Sigmoid colon (tissue), 6 donors: ENCODE measurements at regions not wholly inside any gene's neighbourhood (a gene's known extent, or its start where the extent isn't known, plus 50 kb on each side); places are given as distances from the start of the nearest gene placed in this dataset.

Experiments
- DNase-seq: peaks from one replicate; pipeline ENCODE4 v3.0.0-alpha.2; 2019
- H3K27ac ChIP-seq, 4 donors: fragments of 200-600 bp; sonication (generic); one replicate each; pipeline ENCODE4 v1.5.1; 2016 to 2019; ENCODE audit warnings: mild to moderate bottlenecking in 1 of 4
- H3K27me3 ChIP-seq, 3 donors: fragments of 200-600 bp; sonication (generic); one replicate each; pipeline ENCODE4 v1.5.1; 2019; ENCODE audit warnings: mild to moderate bottlenecking in 1 of 3
- H3K36me3 ChIP-seq, 4 donors: fragments of 200-600 bp; sonication (generic); one replicate each; pipeline ENCODE4 v1.5.1; 2016 to 2019
- H3K4me1 ChIP-seq, 4 donors: fragments of 200-600 bp; sonication (generic); one replicate each; pipeline ENCODE4 v1.5.1; 2017 to 2019
- H3K4me3 ChIP-seq, 4 donors: fragments of 200-600 bp; sonication (generic); one replicate each; pipeline ENCODE4 v1.5.1; 2017 to 2019; ENCODE audit warnings: mild to moderate bottlenecking in 2 of 4, moderate library complexity in 1 of 4
- H3K9me3 ChIP-seq, 4 donors: fragments of 200-600 bp in 3 of 4; sonication (generic) in 3 of 4; one replicate each; pipeline versions ENCODE4 v1.5.1 to v1.6.1; 2013 to 2019
- CTCF ChIP-seq, 4 experiments: fragments of 450-650 bp in 3 of 4; fragments of 200-600 bp in 1 of 4; IDR thresholded peaks; one replicate each; pipeline ENCODE4 v1.5.1; 2016 to 2019; ENCODE audit warnings: antibody characterized with exemption in 4 of 4, mild to moderate bottlenecking in 3 of 4, moderate library complexity in 2 of 4
- EP300 ChIP-seq, 4 donors: sonication (generic); formaldehyde crosslinking; IDR thresholded peaks; one replicate each; pipeline ENCODE4 v1.6.1; 2017; ENCODE audit warnings: antibody characterized with exemption in 4 of 4
- POLR2A ChIP-seq, 2 donors: fragments of 450-650 bp; IDR thresholded peaks; one replicate each; pipeline ENCODE4 v1.6.1; 2016; ENCODE audit warnings: antibody characterized with exemption in 2 of 2, mild to moderate bottlenecking in 2 of 2, moderate library complexity in 2 of 2
- POLR2AphosphoS5 ChIP-seq, 4 donors: sonication (generic); formaldehyde crosslinking; IDR thresholded peaks; one replicate each; pipeline ENCODE4 v1.6.1; 2017; ENCODE audit warnings: antibody characterized with exemption in 4 of 4
- WGBS, 2 donors: extraction: QIAGEN DNeasy Blood & Tissue Kit; methylation state at CpG; one replicate each; pipeline ENCODE4 v1.1.7; 2013; 5-methylcytosine and 5-hydroxymethylcytosine counted together
- intact Hi-C: fragments of 100-400 bp; cut with DNase I; formaldehyde crosslinking; loops from one replicate; pipeline ENCODE4 v1.15.1; 2023
- donor health status: healthy with polysubstance abuse.
- donor health status: healthy.

GRCh38 chr10:110398419-110399105, 93.8 kb upstream of the SMNDC1 start:
- H3K4me3 ChIP-seq = no peak overlapping the region
- no peaks in the 10 kb centered on the region for H3K9me3 ChIP-seq
- peak overlapping the region in 1 of 4 donors; percentile 12 for H3K27ac ChIP-seq
- no peak for DNase-seq
- no peaks in the 10 kb centered on the region for H3K27me3 ChIP-seq
- TF ChIP-seq CTCF (IDR thresholded peaks at IDR 0.05) (no peak), POLR2A (IDR thresholded peaks at IDR 0.05) (no peak), EP300 (IDR thresholded peaks at IDR 0.05) (no peak), POLR2AphosphoS5 (IDR thresholded peaks at IDR 0.05) (no peak)
- peaks cover 0 to 21% (median 7%) of the 10 kb centered on the region in 4 donors for H3K4me1 ChIP-seq
- intact Hi-C loops = no loop called here
- 37 to 61% methylated on average over 9 of the region's 9 CpGs for WGBS, 2 donors
- H3K36me3 ChIP-seq = no peaks in the 10 kb centered on the region

GRCh38 chr10:110399106-110399964, 94.6 kb upstream of the SMNDC1 start:
- no peak for DNase-seq
- peak in 1 of 4 donors; percentile 30 for TF ChIP-seq POLR2AphosphoS5 (IDR thresholded peaks at IDR 0.05)
- no peak for TF ChIP-seq EP300 (IDR thresholded peaks at IDR 0.05)
- TF ChIP-seq CTCF (IDR thresholded peaks at IDR 0.05) = no peak
- 45 to 72% methylated on average over 9 of the region's 9 CpGs for WGBS, 2 donors
- H3K36me3 ChIP-seq = no peaks in the 10 kb centered on the region
- no peak overlapping the region for H3K4me3 ChIP-seq
- peak overlapping the region in 1 of 4 donors; percentile 6 for H3K27ac ChIP-seq
- H3K9me3 ChIP-seq = no peaks in the 10 kb centered on the region
- intact Hi-C loops = no loop called here
- H3K4me1 ChIP-seq = peaks cover 0 to 21% (median 7%) of the 10 kb centered on the region in 4 donors
- H3K27me3 ChIP-seq = no peaks in the 10 kb centered on the region

GRCh38 chr10:110399965-110400933, 95.5 kb upstream of the SMNDC1 start:
- Histone ChIP-seq H3K36me3 (no peaks in the 10 kb centered on the region), H3K4me3 (no peak overlapping the region), H3K27ac (no peak overlapping the region), H3K9me3 (no peaks in the 10 kb centered on the region), H3K4me1 (peaks cover 0 to 20% (median 6%) of the 10 kb centered on the region in 4 donors), H3K27me3 (no peaks in the 10 kb centered on the region)
- DNase-seq = no peak
- WGBS, 2 donors = 71 to 81% methylated on average over 7 of the region's 7 CpGs
- intact Hi-C loops = no loop called here
- TF ChIP-seq POLR2A (IDR thresholded peaks at IDR 0.05) (no peak), POLR2AphosphoS5 (IDR thresholded peaks at IDR 0.05) (no peak)

- no peak overlapping the region for H3K27ac ChIP-seq
- H3K27me3 ChIP-seq = no peaks in the 10 kb centered on the region
- intact Hi-C loops = no loop called here
- TF ChIP-seq POLR2A (IDR thresholded peaks at IDR 0.05) (no peak), CTCF (IDR thresholded peaks at IDR 0.05) (no peak), POLR2AphosphoS5 (IDR thresholded peaks at IDR 0.05) (no peak), EP300 (IDR thresholded peaks at IDR 0.05) (no peak)
- H3K4me3 ChIP-seq = no peak overlapping the region
- peaks cover 0 to 11% (median 0%) of the 10 kb centered on the region in 4 donors for H3K4me1 ChIP-seq
- H3K36me3 ChIP-seq = no peaks in the 10 kb centered on the region
- DNase-seq = no peak
- 91 to 96% methylated on average over 3 of the region's 3 CpGs for WGBS, 2 donors
- no peaks in the 10 kb centered on the region for H3K9me3 ChIP-seq
Measured at GRCh38 chr10:110401401-110402076, 96.2 kb upstream of the DUSP5 start.
